H1 (cell line): ENCODE measurements at regions not wholly inside any gene's neighbourhood (a gene's known extent, or its start where the extent isn't known, plus 50 kb on each side); places are given as distances from the start of the nearest gene placed in this dataset.
A peak's percentile ranks its signal among the peaks of the same experiment; 100 is the strongest.

Experiments
- CTCF ChIA-PET: fragments of 300-600 bp; sonication (Branson Sonifier 250); formaldehyde crosslinking; loops from one replicate; lab custom pipeline; 2021; ENCODE audit not compliant: partially characterized antibody; lab: Charles Lee
- POLR2A ChIA-PET: fragments of 300-600 bp; sonication (Branson Sonifier 250); formaldehyde crosslinking; loops from one replicate; lab custom pipeline; 2021; ENCODE audit warnings: inconsistent platforms; ENCODE audit not compliant: partially characterized antibody; lab: Charles Lee
- DNase-seq, 2 experiments: peaks; one replicate each; pipeline versions ENCODE4 v3.0.0 to v3.0.0-alpha.2; 2010 to 2022; ENCODE audit warnings: low spot score in 2 of 2, low read depth in 1 of 2, mixed read lengths in 1 of 2
- FAIRE-seq: peaks from 2 replicates; lab custom pipeline; 2011; peaks lifted over from hg19 to GRCh38; lab: Jason Lieb, UNC
- H2AFZ ChIP-seq: 2 replicates; pipeline ENCODE4 v1.8.1; 2012; ENCODE audit warnings: low read length, inconsistent platforms
- H2AK5ac ChIP-seq: 2 replicates; pipeline ENCODE4 v1.6.1; 2013; ENCODE audit warnings: low read depth, low read length
- H2BK120ac ChIP-seq: replicated peaks from 2 replicates; pipeline ENCODE3; 2013; ENCODE audit warnings: low read depth, low read length, inconsistent platforms
- H2BK12ac ChIP-seq: 2 replicates; pipeline ENCODE4 v1.6.1; 2013; ENCODE audit warnings: low read depth, low read length
- H2BK15ac ChIP-seq: 2 replicates; pipeline ENCODE4 v1.6.1; 2013; ENCODE audit warnings: low read length
- H2BK20ac ChIP-seq: 2 replicates; pipeline ENCODE4 v1.6.1; 2013; ENCODE audit warnings: low read length
- H2BK5ac ChIP-seq: 2 replicates; pipeline ENCODE4 v1.6.1; 2013; ENCODE audit warnings: low read depth, low read length
- H3K14ac ChIP-seq: 2 replicates; pipeline ENCODE4 v1.6.1; 2013; ENCODE audit warnings: inconsistent platforms; ENCODE audit not compliant: insufficient read length
- H3K18ac ChIP-seq: 2 replicates; pipeline ENCODE4 v1.6.1; 2013; ENCODE audit warnings: low read length; ENCODE audit errors: extremely low read depth
- H3K23ac ChIP-seq: 2 replicates; pipeline ENCODE4 v1.6.1; 2013; ENCODE audit warnings: inconsistent platforms; ENCODE audit not compliant: insufficient read length
- H3K23me2 ChIP-seq: 2 replicates; pipeline ENCODE4 v1.6.1; 2013; ENCODE audit warnings: low read depth, low read length
- H3K27ac ChIP-seq: 2 replicates; pipeline ENCODE4 v1.6.1; 2011; ENCODE audit warnings: low read depth, low read length, inconsistent platforms
- H3K27me3 ChIP-seq, 4 experiments: replicated peaks in 1 of 4; 1 replicate in 1 of 4; 2 replicates in 3 of 4; pipeline versions ENCODE4 v1.6.1 to v1.8.1; 2011 to 2013; ENCODE audit warnings: low read length in 3 of 4, mild to moderate bottlenecking in 3 of 4, inconsistent platforms in 2 of 4, mixed read lengths in 2 of 4, moderate library complexity in 1 of 4; ENCODE audit not compliant: control insufficient read depth in 3 of 4, insufficient read depth in 3 of 4; ENCODE audit errors: extremely low read depth in 1 of 4
- H3K36me3 ChIP-seq, 4 experiments: 2 replicates each; pipeline versions ENCODE4 v1.6.1 to v1.8.1; 2011 to 2013; ENCODE audit warnings: mild to moderate bottlenecking in 4 of 4, low read length in 3 of 4, moderate library complexity in 2 of 4, control low read depth in 1 of 4, inconsistent platforms in 1 of 4; ENCODE audit not compliant: insufficient read depth in 4 of 4, control insufficient read depth in 2 of 4
- H3K4ac ChIP-seq: replicated peaks from 2 replicates; pipeline ENCODE3; 2013; ENCODE audit warnings: low read length, low read depth, mixed read lengths, inconsistent platforms; ENCODE audit not compliant: insufficient read length
- H3K4me1 ChIP-seq, 4 experiments: replicated peaks in 1 of 4; 1 replicate in 1 of 4; 2 replicates in 3 of 4; pipeline versions ENCODE4 v1.6.1 to v1.8.1; 2011 to 2013; ENCODE audit warnings: low read length in 3 of 4, inconsistent platforms in 2 of 4, mixed read lengths in 1 of 4; ENCODE audit not compliant: insufficient read depth in 4 of 4, control insufficient read depth in 3 of 4
- H3K4me2 ChIP-seq, 2 experiments: 2 replicates each; pipeline versions ENCODE4 v1.6.1 to v1.8.1; 2011 to 2013; ENCODE audit warnings: low read depth in 2 of 2, low read length in 2 of 2, control low read depth in 1 of 2, inconsistent platforms in 1 of 2, mild to moderate bottlenecking in 1 of 2; ENCODE audit not compliant: insufficient read depth in 1 of 2
- H3K4me3 ChIP-seq, 4 experiments: fragments of 200-600, 300-600 bp in 1 of 4; sonication (generic), shearing (Covaris generic), sonication (Bioruptor Twin) in 1 of 4; 2 replicates each; pipeline versions ENCODE4 v1.5.1 to v1.8.1; 2011 to 2016; ENCODE audit warnings: low read length in 4 of 4, low read depth in 3 of 4, control low read depth in 2 of 4, inconsistent platforms in 2 of 4, mild to moderate bottlenecking in 2 of 4, mixed read lengths in 1 of 4, moderate library complexity in 1 of 4; ENCODE audit not compliant: insufficient read depth in 2 of 4; ENCODE audit errors: extremely low read depth in 1 of 4
- H3K56ac ChIP-seq: replicated peaks from 2 replicates; pipeline ENCODE3; 2013; ENCODE audit warnings: low read depth, mild to moderate bottlenecking, mixed read lengths, low read length, inconsistent platforms; ENCODE audit not compliant: insufficient read length
- H3K79me1 ChIP-seq: 2 replicates; pipeline ENCODE4 v1.6.1; 2013; ENCODE audit warnings: low read depth, low read length, control low read depth
- H3K79me2 ChIP-seq, 2 experiments: 2 replicates each; pipeline versions ENCODE4 v1.6.1 to v1.8.1; 2012 to 2013; ENCODE audit warnings: low read length in 2 of 2, mild to moderate bottlenecking in 2 of 2, inconsistent platforms in 1 of 2; ENCODE audit not compliant: insufficient read depth in 2 of 2, control insufficient read depth in 1 of 2
- H3K9ac ChIP-seq, 4 experiments: replicated peaks in 1 of 4; 1 replicate in 1 of 4; 2 replicates in 3 of 4; pipeline versions ENCODE4 v1.6.1 to v1.8.1; 2011 to 2013; ENCODE audit warnings: low read depth in 3 of 4, low read length in 3 of 4, control low read depth in 2 of 4, mild to moderate bottlenecking in 2 of 4, moderate library complexity in 2 of 4, inconsistent platforms in 1 of 4; ENCODE audit errors: extremely low read depth in 1 of 4
- H3K9me3 ChIP-seq, 2 experiments: 2 replicates each; pipeline versions ENCODE4 v1.6.1 to v1.8.1; 2012 to 2013; ENCODE audit warnings: mild to moderate bottlenecking in 2 of 2, moderate library complexity in 2 of 2, control low read depth in 1 of 2, inconsistent platforms in 1 of 2, low read depth in 1 of 2, low read length in 1 of 2, mixed read lengths in 1 of 2; ENCODE audit not compliant: insufficient read depth in 2 of 2
- H4K20me1 ChIP-seq, 2 experiments: replicated peaks in 1 of 2; 2 replicates each; pipeline versions ENCODE3 to v1.8.1; 2011 to 2013; ENCODE audit warnings: inconsistent platforms in 2 of 2, low read length in 2 of 2, mild to moderate bottlenecking in 1 of 2; ENCODE audit not compliant: insufficient read depth in 2 of 2, control insufficient read depth in 1 of 2
- H4K5ac ChIP-seq: 2 replicates; pipeline ENCODE4 v1.6.1; 2013; ENCODE audit warnings: low read length, low read depth, mixed read lengths, inconsistent platforms; ENCODE audit not compliant: insufficient read length
- H4K8ac ChIP-seq: 2 replicates; pipeline ENCODE4 v1.8.0; 2013; ENCODE audit warnings: mild to moderate bottlenecking, moderate library complexity, low read length, inconsistent platforms; ENCODE audit not compliant: insufficient read depth; ENCODE audit errors: extremely low read depth
- H4K91ac ChIP-seq: replicated peaks from 2 replicates; pipeline ENCODE3; 2013; ENCODE audit warnings: low read length, mixed read lengths, inconsistent platforms; ENCODE audit not compliant: insufficient read length
- CTBP2 ChIP-seq: IDR thresholded peaks from 2 replicates; pipeline ENCODE4 v1.7.0; 2011; ENCODE audit warnings: borderline replicate concordance, mild to moderate bottlenecking, moderate library complexity, mixed read lengths, low read length; ENCODE audit not compliant: insufficient read depth, insufficient read length
- JUND ChIP-seq: IDR thresholded peaks from 2 replicates; pipeline ENCODE4 v1.6.1; 2011; ENCODE audit warnings: mild to moderate bottlenecking, improper control_type of control experiment, low read length
- MAFK ChIP-seq: IDR thresholded peaks from 2 replicates; pipeline ENCODE4 v1.6.1; 2012; ENCODE audit warnings: low read depth, mild to moderate bottlenecking, improper control_type of control experiment, low read length
- POLR2A ChIP-seq, 2 experiments: IDR thresholded peaks; 1 replicate in 1 of 2; 2 replicates in 1 of 2; pipeline ENCODE4 v1.6.1; 2011; ENCODE audit warnings: low read depth in 2 of 2, low read length in 2 of 2, mild to moderate bottlenecking in 2 of 2; ENCODE audit errors: control extremely low read depth in 1 of 2
- POLR2AphosphoS5 ChIP-seq: IDR thresholded peaks from 2 replicates; pipeline ENCODE4 v1.6.1; 2011; ENCODE audit warnings: low read depth, low read length
- RBBP5 ChIP-seq: IDR thresholded peaks from 2 replicates; pipeline ENCODE4 v1.7.1; 2012; ENCODE audit warnings: low read depth, mild to moderate bottlenecking, inconsistent platforms, low read length, moderate library complexity, borderline replicate concordance
- RXRA ChIP-seq: IDR thresholded peaks from 2 replicates; pipeline ENCODE4 v1.6.1; 2011; ENCODE audit warnings: low read depth, mild to moderate bottlenecking, low read length, moderate library complexity; ENCODE audit not compliant: insufficient read depth
- SIN3A ChIP-seq, 2 experiments: IDR thresholded peaks in 1 of 2; conservative IDR thresholded peaks in 1 of 2; 2 replicates each; pipeline ENCODE4 v1.6.1; 2011 to 2012; ENCODE audit warnings: low read length in 2 of 2, improper control_type of control experiment in 1 of 2, low read depth in 1 of 2, mild to moderate bottlenecking in 1 of 2
- SP1 ChIP-seq: IDR thresholded peaks from 2 replicates; pipeline ENCODE4 v1.6.1; 2011; ENCODE audit warnings: low read depth, low read length
- TAF1 ChIP-seq: IDR thresholded peaks from 2 replicates; pipeline ENCODE4 v1.6.1; 2011; ENCODE audit warnings: mild to moderate bottlenecking, low read depth, low read length
- WGBS, 2 experiments: shearing (Covaris generic) in 1 of 2; methylation state at CpG; one replicate each; pipeline versions ENCODE4 v1.1.6 to v1.1.7; 2013 to 2015; ENCODE audit warnings: low lambda C conversion rate in 2 of 2, mixed read lengths in 2 of 2, inconsistent platforms in 1 of 2, low coverage in 1 of 2, missing lambda C conversion rate in 1 of 2; ENCODE audit not compliant: insufficient replicate concordance in 2 of 2, insufficient coverage in 1 of 2, insufficient read length in 1 of 2; ENCODE audit errors: extremely low coverage in 1 of 2, missing lambda C conversion rate in 1 of 2; 5-methylcytosine and 5-hydroxymethylcytosine counted together
- TF ChIP-seq, protein P1 (sequence below), 3 experiments: IDR thresholded peaks; 1 replicate in 2 of 3; 2 replicates in 1 of 3; pipeline versions ENCODE4 v1.5.1 to v1.6.1; 2011; ENCODE audit warnings: low read length in 3 of 3, mild to moderate bottlenecking in 3 of 3, inconsistent platforms in 2 of 3, low read depth in 1 of 3, moderate library complexity in 1 of 3; ENCODE audit not compliant: insufficient read depth in 1 of 3; ENCODE audit errors: control extremely low read depth in 1 of 3

DNA sequence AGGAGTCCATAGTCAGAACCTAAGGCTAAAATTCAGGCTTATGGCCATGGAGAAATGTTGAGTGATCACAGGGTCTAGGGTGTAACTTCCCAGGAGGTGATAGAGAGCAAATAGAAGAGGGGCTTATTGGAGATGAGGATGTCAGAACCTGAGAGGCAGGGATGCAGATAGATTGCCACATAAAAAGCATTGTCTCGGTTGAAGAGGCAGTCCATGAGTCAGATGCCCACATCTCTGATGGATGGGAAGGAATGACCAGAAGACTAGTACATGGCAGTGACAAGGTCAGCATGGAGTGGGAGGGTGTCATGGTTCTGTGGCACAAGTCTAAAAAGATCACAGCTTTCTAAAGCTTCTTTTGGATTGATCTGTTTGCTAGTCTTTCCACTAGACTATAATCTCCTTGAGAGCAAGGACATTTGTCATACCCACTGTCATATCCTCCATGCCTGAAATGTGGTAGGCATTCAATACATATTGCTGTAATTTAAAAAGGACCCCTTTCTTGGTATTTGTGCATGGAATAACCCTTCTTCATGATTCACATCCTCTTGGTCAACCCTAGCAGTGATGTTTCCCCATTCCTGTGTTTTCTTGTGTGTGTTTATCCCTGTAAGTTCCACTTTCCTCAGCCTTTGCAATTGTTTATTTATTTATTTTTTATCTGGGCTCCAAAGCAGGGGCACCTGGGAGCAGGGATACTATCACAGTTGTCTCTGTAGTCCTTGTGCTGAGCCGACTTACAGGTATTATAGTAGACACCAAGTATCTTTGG is 613.4 kb upstream of the CFAP20DC start:
- peak overlapping the region in 1 of 4 experiments; percentile 34; a peak in 1 of 7 replicates for H3K9ac ChIP-seq
- H3K27ac ChIP-seq, result no peak overlapping the region
- no peak overlapping the region for H2BK12ac ChIP-seq
- no peak overlapping the region for H2BK5ac ChIP-seq
- ChIA-PET CTCF (no interaction called here), POLR2A (no interaction called here)
- H2BK20ac ChIP-seq, result no peak overlapping the region
- no peaks in the 10 kb centered on the region for H3K9me3 ChIP-seq
- H2AK5ac ChIP-seq, result no peak overlapping the region
- no peak overlapping the region for H3K4ac ChIP-seq
- DNase-seq, result no peak
- no peaks in the 10 kb centered on the region for H3K23me2 ChIP-seq
- H3K14ac ChIP-seq, result no peak overlapping the region
- no peak overlapping the region for H3K18ac ChIP-seq
- no peak overlapping the region for H3K56ac ChIP-seq
- no peak overlapping the region for H3K4me2 ChIP-seq
- H3K4me3 ChIP-seq, result no peak overlapping the region
- no peak overlapping the region for H4K8ac ChIP-seq
- WGBS, 2 experiments, result 92% methylated on average over 2 of the region's 2 CpGs; no CpG with 5 or more reads in 1 of the 2 experiments
- H3K79me2 ChIP-seq, result no peaks in the 10 kb centered on the region
- no peak overlapping the region for H3K23ac ChIP-seq
- H4K5ac ChIP-seq, result no peak overlapping the region
- H3K79me1 ChIP-seq, result no peaks in the 10 kb centered on the region
- peaks cover 0 to 3% (median 0%) of the 10 kb centered on the region in 4 experiments; a peak in 1 of 7 replicates for H3K4me1 ChIP-seq
- no peaks in the 10 kb centered on the region for H3K36me3 ChIP-seq
- FAIRE-seq, result no peak
- H4K91ac ChIP-seq, result no peak overlapping the region
- no peak overlapping the region for H2BK120ac ChIP-seq
- peaks cover 0 to 1% (median 0%) of the 10 kb centered on the region in 4 experiments; a peak in 1 of 7 replicates for H3K27me3 ChIP-seq
- no peak overlapping the region for H2AFZ ChIP-seq
- H4K20me1 ChIP-seq, result no peaks in the 10 kb centered on the region
- H2BK15ac ChIP-seq, result no peak overlapping the region
- TF ChIP-seq POLR2A (IDR thresholded peaks at IDR 0.05; ENCODE audit: control extremely low read depth in 1 of 2, low read depth in 2 of 2, low read length in 2 of 2) (no peak), SIN3A (conservative IDR thresholded peaks at IDR 0.05 in 1 of 2, IDR thresholded peaks at IDR 0.05 in 1 of 2; ENCODE audit: low read depth in 1 of 2, low read length in 2 of 2) (no peak), POLR2AphosphoS5 (no peak), JUND (no peak), TAF1 (no peak), MAFK (no peak), RBBP5 (no peak), CTBP2 (no peak), SP1 (no peak), RXRA (no peak)
- TF ChIP-seq, protein P1, sequence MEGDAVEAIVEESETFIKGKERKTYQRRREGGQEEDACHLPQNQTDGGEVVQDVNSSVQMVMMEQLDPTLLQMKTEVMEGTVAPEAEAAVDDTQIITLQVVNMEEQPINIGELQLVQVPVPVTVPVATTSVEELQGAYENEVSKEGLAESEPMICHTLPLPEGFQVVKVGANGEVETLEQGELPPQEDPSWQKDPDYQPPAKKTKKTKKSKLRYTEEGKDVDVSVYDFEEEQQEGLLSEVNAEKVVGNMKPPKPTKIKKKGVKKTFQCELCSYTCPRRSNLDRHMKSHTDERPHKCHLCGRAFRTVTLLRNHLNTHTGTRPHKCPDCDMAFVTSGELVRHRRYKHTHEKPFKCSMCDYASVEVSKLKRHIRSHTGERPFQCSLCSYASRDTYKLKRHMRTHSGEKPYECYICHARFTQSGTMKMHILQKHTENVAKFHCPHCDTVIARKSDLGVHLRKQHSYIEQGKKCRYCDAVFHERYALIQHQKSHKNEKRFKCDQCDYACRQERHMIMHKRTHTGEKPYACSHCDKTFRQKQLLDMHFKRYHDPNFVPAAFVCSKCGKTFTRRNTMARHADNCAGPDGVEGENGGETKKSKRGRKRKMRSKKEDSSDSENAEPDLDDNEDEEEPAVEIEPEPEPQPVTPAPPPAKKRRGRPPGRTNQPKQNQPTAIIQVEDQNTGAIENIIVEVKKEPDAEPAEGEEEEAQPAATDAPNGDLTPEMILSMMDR (IDR thresholded peaks at IDR 0.05; ENCODE audit: control extremely low read depth in 1 of 3, insufficient read depth in 1 of 3, low read depth in 1 of 3, low read length in 3 of 3), result no peak
